K562 (cell line): ENCODE measurements at regions not wholly inside any gene's neighbourhood (a gene's known extent, or its start where the extent isn't known, plus 50 kb on each side); places are given as distances from the start of the nearest gene placed in this dataset.

Experiments used
- ATAC-seq: fragments of 200-7000 bp; cut with Tn5 transposase; 3 replicates; pipeline ENCODE4 v1.9.1; 2020; ENCODE audit warnings: moderate library complexity
- BruUV-seq: library from RNA; stranded (reverse); fragments of 400-500 nt; replicated peaks from 2 replicates; lab custom pipeline; 2021; lab: Mats Ljungman, UMichigan
- CTCF ChIA-PET: fragments of 300-600 bp; formaldehyde crosslinking; extraction: SDS; loops from one replicate; lab custom pipeline; 2021; ENCODE audit warnings: low intra/inter-chr PET ratio; lab: Yijun Ruan, JAX
- POLR2A ChIA-PET: fragments of 300-600, 350-650 bp; sonication (Branson Sonifier 250); formaldehyde crosslinking; extraction: SDS; loops from one replicate; lab custom pipeline; 2021; ENCODE audit warnings: antibody characterized with exemption, inconsistent platforms; lab: Yijun Ruan, JAX
- DNase-seq, 4 experiments: peaks; one replicate each; pipeline versions ENCODE4 v3.0.0 to v3.0.0-alpha.2; 2011 to 2018; ENCODE audit warnings: low spot score in 3 of 4, mixed read lengths in 3 of 4; ENCODE audit errors: extremely low read depth in 1 of 4
- FAIRE-seq: peaks from 2 replicates; lab custom pipeline; 2011; peaks lifted over from hg19 to GRCh38; lab: Jason Lieb, UNC
- H2AFZ ChIP-seq: 2 replicates; pipeline ENCODE4 v1.6.0; 2011; ENCODE audit warnings: low read depth, low read length, control low read depth, inconsistent platforms
- H3K27ac ChIP-seq: fragments of 200-600 bp; 3 replicates; pipeline ENCODE4 v1.8.0; 2011; ENCODE audit warnings: low read depth, mild to moderate bottlenecking, control low read depth, inconsistent platforms, low read length, moderate library complexity, mixed read lengths; ENCODE audit errors: extremely low read depth
- H3K27me3 ChIP-seq, 2 experiments: fragments of 300-600 bp in 1 of 2; 2 replicates in 1 of 2; 3 replicates in 1 of 2; pipeline versions ENCODE4 v1.6.0 to v1.8.0; 2011; ENCODE audit warnings: inconsistent platforms in 2 of 2, low read length in 2 of 2, mild to moderate bottlenecking in 1 of 2, mixed read lengths in 1 of 2, moderate library complexity in 1 of 2; ENCODE audit not compliant: control insufficient read depth in 2 of 2, insufficient read depth in 2 of 2
- H3K36me3 ChIP-seq: fragments of 300-600 bp; 3 replicates; pipeline ENCODE4 v1.8.0; 2011; ENCODE audit warnings: mild to moderate bottlenecking, low read length, inconsistent platforms; ENCODE audit not compliant: control insufficient read depth, insufficient read depth
- H3K4me1 ChIP-seq, 2 experiments: fragments of 200-600 bp in 1 of 2; replicated peaks in 1 of 2; 2 replicates in 1 of 2; 3 replicates in 1 of 2; pipeline versions ENCODE4 v1.5.1 to v1.8.0; 2011; ENCODE audit warnings: inconsistent platforms in 2 of 2, low read length in 2 of 2, mild to moderate bottlenecking in 1 of 2, mixed read lengths in 1 of 2, moderate library complexity in 1 of 2; ENCODE audit not compliant: control insufficient read depth in 2 of 2, insufficient read depth in 2 of 2
- H3K4me2 ChIP-seq: 2 replicates; pipeline ENCODE4 v1.6.1; 2011; ENCODE audit warnings: low read length, control low read depth, inconsistent platforms, mixed read lengths; ENCODE audit not compliant: insufficient read depth
- H3K4me3 ChIP-seq: fragments of 200-600 bp; sonication (generic), shearing (Covaris generic); 2 replicates; pipeline ENCODE4 v1.5.1; 2016; ENCODE audit warnings: control low read depth, inconsistent platforms
- H3K79me2 ChIP-seq: fragments of 200-600 bp; 3 replicates; pipeline ENCODE4 v1.8.0; 2011; ENCODE audit warnings: low read length, inconsistent platforms; ENCODE audit not compliant: control insufficient read depth, insufficient read depth
- H3K9ac ChIP-seq, 2 experiments: 2 replicates each; pipeline versions ENCODE4 v1.6.0 to v1.6.1; 2011; ENCODE audit warnings: low read depth in 2 of 2, low read length in 2 of 2, control low read depth in 1 of 2, inconsistent platforms in 1 of 2, mild to moderate bottlenecking in 1 of 2, mixed read lengths in 1 of 2; ENCODE audit not compliant: insufficient read depth in 1 of 2
- H3K9me1 ChIP-seq: one replicate; pipeline ENCODE4 v1.6.0; 2011; ENCODE audit warnings: inconsistent platforms, mild to moderate bottlenecking, low read length, moderate library complexity; ENCODE audit not compliant: control insufficient read depth, insufficient read depth
- H3K9me3 ChIP-seq: replicated peaks from 2 replicates; pipeline ENCODE4 v1.5.1; 2011; ENCODE audit warnings: low read depth, low read length, inconsistent platforms; ENCODE audit not compliant: control insufficient read depth, insufficient read depth
- H4K20me1 ChIP-seq: replicated peaks from 2 replicates; pipeline ENCODE4 v1.6.1; 2011; ENCODE audit warnings: low read length, inconsistent platforms, mixed read lengths; ENCODE audit not compliant: control insufficient read depth, insufficient read depth
- BRF1 ChIP-seq: IDR thresholded peaks from 3 replicates; pipeline ENCODE4 v1.6.1; 2011; ENCODE audit warnings: borderline replicate concordance, mild to moderate bottlenecking; ENCODE audit not compliant: insufficient read length; ENCODE audit errors: extremely low read depth
- CBFA2T3 ChIP-seq: fragments of 450-650 bp; IDR thresholded peaks from 2 replicates; pipeline ENCODE4 v1.6.1; 2017
- HDGF ChIP-seq: fragments of 450-650 bp; IDR thresholded peaks from 2 replicates; pipeline ENCODE4 v1.6.1; 2016
- KAT2B ChIP-seq: IDR thresholded peaks from one replicate; pipeline ENCODE4 v1.6.1; 2012; ENCODE audit warnings: low read depth, mild to moderate bottlenecking, control low read depth, inconsistent platforms, low read length, moderate library complexity
- NCOA6 ChIP-seq: fragments of 450-650 bp; IDR thresholded peaks from 2 replicates; pipeline ENCODE4 v1.6.1; 2017; ENCODE audit warnings: mild to moderate bottlenecking
- PRMT5 ChIP-seq: sonication (generic); formaldehyde crosslinking; IDR thresholded peaks from 2 replicates; pipeline ENCODE4 v1.5.0; 2020; ENCODE audit warnings: missing genetic modification reagents
- RUNX1 ChIP-seq: sonication (generic); IDR thresholded peaks from 2 replicates; pipeline ENCODE4 v1.6.1; 2016; ENCODE audit warnings: antibody characterized with exemption, low read depth
- SNIP1 ChIP-seq: fragments of 450-650 bp; IDR thresholded peaks from 2 replicates; pipeline ENCODE4 v1.7.1; 2017; ENCODE audit warnings: low read depth, mild to moderate bottlenecking
- TFAP4 ChIP-seq: sonication (generic); formaldehyde crosslinking; IDR thresholded peaks from 2 replicates; pipeline ENCODE4 v1.8.0; 2022; ENCODE audit warnings: missing genetic modification reagents, mild to moderate bottlenecking, moderate library complexity, borderline replicate concordance
- ZBTB33 ChIP-seq: sonication (generic); formaldehyde crosslinking; IDR thresholded peaks from 2 replicates; pipeline ENCODE4 v1.8.1; 2023; ENCODE audit warnings: mild to moderate bottlenecking, missing genetic modification reagents
- ZC3H8 ChIP-seq: fragments of 450-650 bp; IDR thresholded peaks from 2 replicates; pipeline ENCODE4 v1.6.1; 2017
- ZKSCAN1 ChIP-seq: fragments of 150-350 bp; IDR thresholded peaks from 2 replicates; pipeline ENCODE4 v1.6.1; 2016; ENCODE audit warnings: low read depth, low read length
- ZNF77 ChIP-seq: fragments of 250-450 bp; sonication (Bioruptor Pico); IDR thresholded peaks from 2 replicates; pipeline ENCODE4 v1.5.0; 2020
- WGBS: fragments of 100-300 bp; shearing (Covaris generic); methylation state at CpG from one replicate; pipeline ENCODE4 v1.1.6; 2016; ENCODE audit warnings: low coverage, mixed read lengths; ENCODE audit not compliant: insufficient coverage; ENCODE audit errors: missing lambda C conversion rate; 5-methylcytosine and 5-hydroxymethylcytosine counted together
- in situ Hi-C: fragments of 300-500 bp; cut with MboI; formaldehyde crosslinking; loops from 4 replicates; pipeline ENCODE4 v1.15.0; 2018; ENCODE audit warnings: inconsistent platforms, mixed read lengths
- intact Hi-C: fragments of 100-400 bp; cut with micrococcal nuclease; formaldehyde crosslinking; loops from 2 replicates; pipeline ENCODE4 v1.14.2; 2022
- TF ChIP-seq, protein P1 (sequence below): fragments of 250-450 bp; sonication (Bioruptor Pico); IDR thresholded peaks from 2 replicates; pipeline ENCODE4 v1.5.0; 2020; ENCODE audit warnings: mild to moderate bottlenecking, borderline replicate concordance
- TF ChIP-seq, protein P2 (sequence below): fragments of 250-450 bp; sonication (Bioruptor Pico); IDR thresholded peaks from 2 replicates; pipeline ENCODE4 v1.5.0; 2022; ENCODE audit warnings: mild to moderate bottlenecking

DNA sequence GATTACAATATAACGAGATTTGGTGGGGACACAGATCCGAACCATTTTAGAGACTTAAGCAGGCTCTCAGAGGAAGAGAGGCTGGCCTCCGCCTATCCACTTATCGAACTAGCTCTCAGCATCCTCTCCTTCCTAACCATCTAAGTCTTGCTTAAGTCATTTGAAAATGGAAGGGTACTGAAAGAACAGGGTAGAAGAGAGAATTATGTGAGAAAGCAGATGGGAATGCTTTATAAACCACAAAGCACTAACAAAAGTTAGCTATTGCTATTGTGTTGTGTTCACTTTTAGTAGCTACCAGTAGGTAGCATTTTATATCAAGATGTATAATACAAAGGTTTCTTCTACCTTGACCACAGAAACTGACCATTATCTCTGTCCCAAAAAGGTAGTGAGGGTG is 153.4 kb upstream of the CADM1 start (continued):
- TF ChIP-seq RUNX1 (no peak), BRF1 (no peak), NCOA6 (no peak), ZC3H8 (no peak), CBFA2T3 (no peak), ZNF77 (CRISPR knock-in tag) (no peak), ZBTB33 (no peak)
- TF ChIP-seq, protein P1, sequence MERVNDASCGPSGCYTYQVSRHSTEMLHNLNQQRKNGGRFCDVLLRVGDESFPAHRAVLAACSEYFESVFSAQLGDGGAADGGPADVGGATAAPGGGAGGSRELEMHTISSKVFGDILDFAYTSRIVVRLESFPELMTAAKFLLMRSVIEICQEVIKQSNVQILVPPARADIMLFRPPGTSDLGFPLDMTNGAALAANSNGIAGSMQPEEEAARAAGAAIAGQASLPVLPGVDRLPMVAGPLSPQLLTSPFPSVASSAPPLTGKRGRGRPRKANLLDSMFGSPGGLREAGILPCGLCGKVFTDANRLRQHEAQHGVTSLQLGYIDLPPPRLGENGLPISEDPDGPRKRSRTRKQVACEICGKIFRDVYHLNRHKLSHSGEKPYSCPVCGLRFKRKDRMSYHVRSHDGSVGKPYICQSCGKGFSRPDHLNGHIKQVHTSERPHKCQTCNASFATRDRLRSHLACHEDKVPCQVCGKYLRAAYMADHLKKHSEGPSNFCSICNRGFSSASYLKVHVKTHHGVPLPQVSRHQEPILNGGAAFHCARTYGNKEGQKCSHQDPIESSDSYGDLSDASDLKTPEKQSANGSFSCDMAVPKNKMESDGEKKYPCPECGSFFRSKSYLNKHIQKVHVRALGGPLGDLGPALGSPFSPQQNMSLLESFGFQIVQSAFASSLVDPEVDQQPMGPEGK (CRISPR knock-in tag), result no peak

- H3K4me3 ChIP-seq, result no peak overlapping the region
- H2AFZ ChIP-seq, result no peak overlapping the region
- peaks cover 0 to 6% of the 10 kb centered on the region in 2 experiments; a peak in 2 of 5 replicates for H3K4me1 ChIP-seq
- no peak overlapping the region for H3K27ac ChIP-seq
- DNase-seq, result no peak
- no peak for FAIRE-seq
- H3K4me2 ChIP-seq, result no peak overlapping the region
- no TSS peak for BruUV-seq
- no peak for ATAC-seq
- no peaks in the 10 kb centered on the region for H3K36me3 ChIP-seq
- no peaks in the 10 kb centered on the region for H3K9me3 ChIP-seq
- ChIA-PET POLR2A (no interaction called here), CTCF (no interaction called here)
- 1% methylated on average over 6 of the region's 6 CpGs for WGBS
- peaks cover 3% of the 10 kb centered on the region; the same call in 1 of the 2 replicates for H4K20me1 ChIP-seq
- intact Hi-C loops (no loop called here), in situ Hi-C loops (no loop called here)
- no peak overlapping the region for H3K9ac ChIP-seq
- H3K9me1 ChIP-seq, result no peaks in the 10 kb centered on the region
- peaks cover 10 to 31% of the 10 kb centered on the region in 2 experiments; a peak in 3 of 5 replicates for H3K27me3 ChIP-seq
- no peaks in the 10 kb centered on the region for H3K79me2 ChIP-seq
- TF ChIP-seq TFAP4 (CRISPR knock-in tag) (no peak), PRMT5 (CRISPR knock-in tag) (no peak), SNIP1 (no peak), HDGF (no peak), ZKSCAN1 (no peak), KAT2B (no peak)
- TF ChIP-seq, protein P2, sequence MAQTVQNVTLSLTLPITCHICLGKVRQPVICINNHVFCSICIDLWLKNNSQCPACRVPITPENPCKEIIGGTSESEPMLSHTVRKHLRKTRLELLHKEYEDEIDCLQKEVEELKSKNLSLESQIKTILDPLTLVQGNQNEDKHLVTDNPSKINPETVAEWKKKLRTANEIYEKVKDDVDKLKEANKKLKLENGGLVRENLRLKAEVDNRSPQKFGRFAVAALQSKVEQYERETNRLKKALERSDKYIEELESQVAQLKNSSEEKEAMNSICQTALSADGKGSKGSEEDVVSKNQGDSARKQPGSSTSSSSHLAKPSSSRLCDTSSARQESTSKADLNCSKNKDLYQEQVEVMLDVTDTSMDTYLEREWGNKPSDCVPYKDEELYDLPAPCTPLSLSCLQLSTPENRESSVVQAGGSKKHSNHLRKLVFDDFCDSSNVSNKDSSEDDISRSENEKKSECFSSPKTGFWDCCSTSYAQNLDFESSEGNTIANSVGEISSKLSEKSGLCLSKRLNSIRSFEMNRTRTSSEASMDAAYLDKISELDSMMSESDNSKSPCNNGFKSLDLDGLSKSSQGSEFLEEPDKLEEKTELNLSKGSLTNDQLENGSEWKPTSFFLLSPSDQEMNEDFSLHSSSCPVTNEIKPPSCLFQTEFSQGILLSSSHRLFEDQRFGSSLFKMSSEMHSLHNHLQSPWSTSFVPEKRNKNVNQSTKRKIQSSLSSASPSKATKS (CRISPR knock-in tag), result no peak
Observed at GRCh38 chr11:115656669-115657068, 152.5 kb upstream of the CADM1 start.
